ENCODE measurements at regions not wholly inside any gene's neighbourhood (a gene's known extent, or its start where the extent isn't known, plus 50 kb on each side); places are given as distances from the start of the nearest gene placed in this dataset.

GRCh38 chr5:118687661-118688621 is 300.4 kb downstream of the DTWD2 start:
- DNase-seq (ENCODE audit: low spot score): no peak

- no peak for DNase-seq (ENCODE audit: low spot score)
These were observed 301.2 kb downstream of the DTWD2 start for GRCh38 chr5:118687100-118687499.

GRCh38 chr5:118681655-118682054 is 306.7 kb downstream of the DTWD2 start:
- no peak for DNase-seq (ENCODE audit: low spot score)

GRCh38 chr5:118679264-118679940 is 308.9 kb downstream of the DTWD2 start:
- DNase-seq (ENCODE audit: low spot score): no peak

- DNase-seq (ENCODE audit: low spot score): no peak
These were observed 309.6 kb downstream of the DTWD2 start for GRCh38 chr5:118678746-118679145.

GRCh38 chr5:118675247-118675646 is 313.1 kb downstream of the DTWD2 start:
- no peak for DNase-seq (ENCODE audit: low spot score)

- no peak for DNase-seq (ENCODE audit: low spot score)
These were observed 330.8 kb downstream of the DTWD2 start for GRCh38 chr5:118657576-118657975.

GRCh38 chr5:118653872-118654271 is 334.5 kb downstream of the DTWD2 start:
- DNase-seq (ENCODE audit: low spot score): no peak

GRCh38 chr5:118653183-118653582 is 335.2 kb downstream of the DTWD2 start:
- DNase-seq (ENCODE audit: low spot score): no peak

GRCh38 chr5:118651002-118651401 is 337.3 kb downstream of the DTWD2 start:
- no peak for DNase-seq (ENCODE audit: low spot score)

- no peak for DNase-seq (ENCODE audit: low spot score)
These were observed 340.8 kb downstream of the DTWD2 start for GRCh38 chr5:118647587-118647986.

- DNase-seq (ENCODE audit: low spot score): no peak
These were observed 341.4 kb downstream of the DTWD2 start for GRCh38 chr5:118646917-118647316.

- DNase-seq (ENCODE audit: low spot score): no peak
These were observed 350.2 kb downstream of the DTWD2 start for GRCh38 chr5:118637947-118638670.

GRCh38 chr5:118628660-118629354 is 359.5 kb downstream of the DTWD2 start:
- no peak for DNase-seq (ENCODE audit: low spot score)

GRCh38 chr5:118620233-118620632 is 368.1 kb downstream of the DTWD2 start:
- no peak for DNase-seq (ENCODE audit: low spot score)

- DNase-seq (ENCODE audit: low spot score): no peak
These were observed 368.5 kb downstream of the DTWD2 start for GRCh38 chr5:118619823-118620222.

- DNase-seq (ENCODE audit: low spot score): no peak
These were observed 372.1 kb downstream of the DTWD2 start for GRCh38 chr5:118616281-118616680.

- DNase-seq (ENCODE audit: low spot score): no peak
These were observed 373.5 kb downstream of the DTWD2 start for GRCh38 chr5:118614731-118615456.

- no peak for DNase-seq (ENCODE audit: low spot score)
These were observed 376.9 kb downstream of the DTWD2 start for GRCh38 chr5:118611332-118611945.

- DNase-seq (ENCODE audit: low spot score): no peak
These were observed 381.4 kb downstream of the DTWD2 start for GRCh38 chr5:118606940-118607339.

- DNase-seq (ENCODE audit: low spot score): no peak
These were observed 382.6 kb downstream of the DTWD2 start for GRCh38 chr5:118605761-118606160.
